ENCODE measurements at regions not wholly inside any gene's neighbourhood (a gene's known extent, or its start where the extent isn't known, plus 50 kb on each side); places are given as distances from the start of the nearest gene placed in this dataset.
"Not testable (repeated sequence)": the region's sequence is repeated elsewhere in the genome, so short reads cannot be mapped to it uniquely, and the experiment has no call there.

DNA sequence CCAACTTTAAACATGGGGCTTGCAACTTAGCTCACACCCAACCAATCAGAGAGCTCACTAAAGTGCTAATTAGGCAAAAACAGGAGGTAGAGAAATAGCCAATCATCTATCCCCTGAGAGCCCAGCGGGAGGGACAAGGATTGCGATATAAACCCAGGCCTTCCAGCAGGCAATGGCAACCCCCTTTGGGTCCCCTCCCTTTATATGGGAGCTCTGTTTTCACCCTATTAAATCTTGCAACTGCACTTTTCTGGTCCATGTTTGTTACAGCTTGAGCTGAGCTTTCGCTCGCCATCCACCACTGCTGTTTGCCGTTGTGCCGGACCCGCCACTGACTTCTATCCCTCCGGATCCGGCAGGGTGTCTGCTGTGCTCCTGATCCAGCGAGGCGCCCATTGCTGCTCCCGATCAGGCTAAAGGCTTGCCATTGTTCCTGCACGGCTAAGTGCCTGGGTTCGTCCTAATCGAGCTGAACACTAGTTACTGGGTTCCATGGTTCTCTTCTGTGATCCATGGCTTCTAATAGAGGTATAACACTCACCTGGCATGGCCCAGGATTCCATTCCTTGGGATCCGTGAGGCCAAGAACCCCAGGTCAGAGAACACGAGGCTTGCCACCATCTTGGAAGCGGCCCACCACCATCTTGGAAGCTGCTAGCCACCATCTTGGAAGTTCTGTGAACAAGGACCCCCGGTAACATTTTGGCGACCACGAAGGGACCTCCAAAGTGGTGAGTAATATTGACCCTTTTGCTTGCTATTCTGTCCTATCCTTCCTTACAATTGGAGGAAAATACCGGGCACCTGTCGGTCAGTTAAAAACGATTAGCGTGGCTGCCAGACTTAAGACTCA is 161.3 kb upstream of the GCFC2 start:
- not testable (repeated sequence) for DNase-seq

DNA sequence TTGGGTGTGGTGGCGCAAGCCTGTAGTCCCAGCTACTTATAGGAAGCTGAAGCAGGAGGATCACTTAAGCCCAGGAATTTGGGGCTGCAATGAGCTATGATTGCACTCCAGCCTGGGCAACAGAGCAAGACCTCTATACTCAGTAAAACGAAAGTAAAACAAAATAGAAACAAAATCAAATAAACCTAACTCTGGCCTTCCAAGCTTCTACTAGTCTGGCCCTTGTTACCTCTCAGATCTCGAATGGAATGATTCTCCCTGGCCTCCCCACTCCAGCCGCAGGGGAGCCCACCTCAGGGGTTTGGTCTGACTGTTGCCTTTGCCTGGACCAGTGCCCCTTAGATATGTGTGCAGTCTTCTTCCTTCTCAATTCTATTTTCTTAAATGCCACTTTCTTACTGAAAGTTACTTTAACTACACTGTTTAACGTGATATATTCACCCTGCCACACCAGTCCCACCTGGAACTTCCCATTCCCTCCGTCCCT is 160.0 kb upstream of the GCFC2 start:
- no peak for DNase-seq

DNA sequence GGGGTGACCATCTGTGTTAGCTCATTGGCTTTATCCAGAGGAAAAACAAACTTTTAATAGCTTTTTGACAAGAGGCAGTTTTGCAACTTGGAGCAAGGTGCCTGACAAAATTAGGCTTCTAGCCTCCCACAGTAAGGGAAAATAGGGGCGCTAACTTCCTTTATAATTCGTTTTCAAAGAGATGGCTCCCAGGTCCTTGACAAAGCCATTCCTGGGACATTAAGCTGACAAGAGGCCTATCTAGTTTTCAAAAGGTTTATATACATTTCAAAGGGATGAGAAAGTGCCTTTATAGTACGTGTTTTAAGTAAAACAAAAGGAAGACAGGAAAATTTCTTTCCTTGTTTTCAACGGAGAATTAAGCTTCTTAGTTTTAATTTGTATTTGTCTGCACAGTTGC is 159.4 kb upstream of the GCFC2 start:
- no peak for DNase-seq

DNA sequence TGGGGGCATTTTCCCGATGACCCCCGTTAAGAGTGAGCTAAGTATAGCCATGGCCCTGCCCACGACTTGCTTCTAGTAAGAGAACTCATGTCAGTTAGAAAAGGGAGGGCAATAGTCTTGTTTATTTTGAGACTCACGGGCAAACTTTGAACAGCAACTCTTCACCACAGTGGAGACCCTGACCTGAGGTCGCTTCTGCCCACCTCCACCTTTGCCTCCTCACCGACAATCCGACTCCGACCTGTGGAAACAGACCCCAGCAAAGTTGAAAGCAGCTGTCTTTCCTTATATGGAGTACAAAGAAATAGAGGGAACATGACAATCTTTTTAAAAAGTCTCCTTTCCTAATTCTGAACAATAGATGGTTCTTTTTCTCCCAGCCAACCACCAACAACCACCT is 155.0 kb upstream of the GCFC2 start:
- DNase-seq = no peak

DNA sequence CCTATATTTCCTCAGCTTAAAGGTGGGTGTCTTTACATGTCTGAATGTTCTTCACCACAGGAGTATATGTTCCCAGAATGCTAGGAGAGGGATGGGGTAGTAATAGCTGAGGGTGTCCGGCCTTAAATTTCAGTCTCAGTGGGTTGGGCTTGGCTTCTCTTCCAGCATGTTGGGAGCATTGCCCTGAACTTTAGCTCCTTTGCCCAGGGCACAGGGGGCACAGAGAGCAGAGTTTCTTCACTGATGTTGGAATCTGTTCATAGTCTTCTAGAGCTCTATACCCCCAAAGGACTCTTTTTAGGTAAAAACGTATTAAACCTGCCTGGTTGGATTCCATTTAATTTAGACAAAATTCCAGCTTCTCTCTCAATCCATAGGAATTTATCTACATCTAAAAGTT is 154.4 kb upstream of the GCFC2 start:
- no peak for DNase-seq

DNA sequence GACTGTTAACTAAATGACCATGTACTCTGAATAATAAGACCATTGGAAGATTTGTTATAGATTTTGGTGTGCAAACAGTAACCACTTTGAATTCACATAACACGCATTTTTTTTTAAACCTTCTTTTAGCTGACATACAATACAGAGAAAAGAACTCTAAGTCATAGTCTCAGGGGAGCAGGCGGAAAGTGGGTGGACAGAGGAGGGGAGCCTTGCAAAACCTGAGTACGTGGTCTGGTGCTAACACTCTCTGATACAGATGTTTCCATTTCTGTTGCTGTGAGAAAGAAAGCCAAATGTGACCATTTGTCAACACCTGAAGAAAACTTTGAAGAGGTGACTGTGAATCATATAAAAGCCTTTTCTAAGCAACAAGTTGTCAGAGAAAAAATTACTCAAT is 151.8 kb upstream of the GCFC2 start:
- DNase-seq = no peak

DNA sequence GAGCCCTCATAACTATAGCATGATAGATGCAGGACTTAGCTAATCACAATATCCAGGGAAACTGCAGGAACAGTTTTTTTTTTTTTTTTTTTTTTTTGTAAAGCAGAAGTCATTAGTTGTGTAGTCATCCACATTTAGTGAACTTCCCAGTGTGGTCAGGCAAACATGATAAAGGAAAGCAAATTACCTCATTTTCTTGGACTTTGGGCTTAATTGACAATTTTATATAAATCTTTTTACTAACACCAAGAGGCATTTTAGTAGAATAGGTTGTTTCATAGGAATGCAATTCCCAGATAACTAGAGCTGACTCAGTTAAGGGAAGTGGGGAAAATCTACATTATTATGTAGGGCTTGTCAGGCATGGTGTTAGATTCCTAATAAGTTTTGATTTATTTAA is 142.7 kb upstream of the GCFC2 start:
- DNase-seq = no peak

DNA sequence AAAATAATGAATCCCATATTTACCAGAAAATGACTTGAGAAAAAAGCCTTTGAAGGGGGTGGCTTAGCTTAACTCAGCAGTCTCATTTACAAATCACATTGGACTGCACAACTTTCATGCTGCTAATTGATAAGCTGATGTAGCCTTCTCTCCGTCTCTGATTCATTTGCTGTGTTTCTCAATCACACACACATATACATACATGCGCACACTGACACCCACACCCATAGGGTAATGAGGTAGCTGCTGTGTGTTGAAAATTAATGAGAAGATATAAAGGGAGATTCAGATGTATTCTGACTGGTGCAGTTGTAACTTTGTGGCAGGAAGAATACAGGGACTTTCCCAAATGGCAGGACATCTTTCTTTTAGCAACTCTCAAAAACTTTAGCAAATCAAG is 141.9 kb upstream of the GCFC2 start:
- no peak for DNase-seq

DNA sequence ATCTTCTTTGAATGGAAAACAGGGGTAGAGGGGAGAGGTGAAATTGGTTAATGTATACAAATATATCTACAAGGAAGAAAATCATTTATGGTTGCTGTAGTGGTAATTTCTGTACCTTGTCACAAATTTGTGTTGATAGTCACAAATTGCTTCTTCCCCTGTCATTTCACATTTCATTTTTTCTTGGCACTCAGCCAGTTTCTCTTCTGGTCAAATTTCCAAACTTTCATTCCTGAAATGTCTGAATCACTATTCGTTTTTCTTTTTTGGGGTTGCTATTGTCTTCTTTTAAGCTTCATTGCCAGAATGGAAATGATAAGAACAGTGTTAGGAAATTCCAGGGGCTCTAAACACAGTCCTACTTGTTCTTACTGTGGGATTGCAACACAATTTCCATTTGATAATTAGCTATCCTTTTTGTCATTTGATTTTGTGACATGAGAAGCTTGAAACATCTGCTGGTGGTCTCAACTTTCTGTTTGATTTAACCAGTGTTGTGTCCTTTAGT is 136.0 kb upstream of the GCFC2 start:
- DNase-seq = no peak

DNA sequence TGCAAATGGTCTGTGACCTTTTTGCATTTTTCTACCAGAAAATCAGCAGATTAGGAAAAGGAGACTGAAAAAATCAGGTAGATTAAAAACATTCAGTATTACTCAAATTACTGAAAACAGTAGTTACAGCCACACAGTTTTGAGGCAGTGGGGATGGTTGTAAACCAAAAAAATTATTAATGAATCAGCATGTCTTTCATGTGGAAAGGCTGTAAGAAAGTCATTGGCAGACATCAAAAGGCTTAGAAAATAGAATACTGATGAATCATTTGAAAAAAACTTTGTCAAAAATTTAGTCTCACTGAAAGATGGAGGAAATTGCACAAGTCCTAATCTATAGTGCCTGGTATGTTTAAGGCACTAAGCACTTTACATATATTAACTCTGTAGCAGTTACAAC is 133.9 kb upstream of the GCFC2 start:
- DNase-seq = no peak

DNA sequence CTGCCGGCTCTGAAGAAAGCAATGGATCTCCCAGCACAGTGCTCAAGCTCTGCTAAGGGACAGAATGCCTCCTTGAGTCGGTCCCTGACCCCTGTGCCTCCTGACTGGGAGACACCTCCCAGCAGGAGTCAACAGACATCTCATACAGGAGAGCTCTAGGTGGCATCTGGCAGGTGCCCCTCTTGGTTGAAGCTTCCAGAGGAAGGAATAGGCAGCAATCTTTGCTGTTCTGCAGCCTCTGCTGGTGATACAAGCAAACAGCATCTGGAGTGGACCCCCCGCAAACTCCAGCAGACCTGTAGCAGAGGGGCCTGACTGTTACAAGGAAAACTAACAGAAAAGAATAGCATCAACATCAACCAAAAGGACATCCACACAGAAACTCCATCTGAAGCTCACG is 123.9 kb upstream of the GCFC2 start:
- not testable (repeated sequence) for DNase-seq

DNA sequence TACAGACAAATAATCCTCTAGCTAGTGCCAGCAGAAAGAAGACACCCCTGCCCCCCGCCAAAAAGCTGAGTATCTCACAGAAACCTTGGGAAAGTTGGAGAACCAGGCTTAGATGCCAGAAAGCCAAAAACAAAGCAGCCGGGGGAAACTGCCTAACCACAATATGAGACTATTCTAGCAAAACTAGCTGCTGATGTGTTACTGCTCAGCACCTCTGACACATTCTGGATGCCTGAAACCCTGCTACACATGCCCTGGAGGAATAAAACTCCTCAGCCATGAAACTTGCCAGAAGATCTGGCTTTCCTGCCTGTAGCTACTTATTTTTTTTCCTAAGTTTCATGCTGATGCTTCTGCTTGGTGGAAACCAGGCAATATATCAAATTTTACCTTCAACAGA is 122.7 kb upstream of the GCFC2 start:
- no peak for DNase-seq

DNA sequence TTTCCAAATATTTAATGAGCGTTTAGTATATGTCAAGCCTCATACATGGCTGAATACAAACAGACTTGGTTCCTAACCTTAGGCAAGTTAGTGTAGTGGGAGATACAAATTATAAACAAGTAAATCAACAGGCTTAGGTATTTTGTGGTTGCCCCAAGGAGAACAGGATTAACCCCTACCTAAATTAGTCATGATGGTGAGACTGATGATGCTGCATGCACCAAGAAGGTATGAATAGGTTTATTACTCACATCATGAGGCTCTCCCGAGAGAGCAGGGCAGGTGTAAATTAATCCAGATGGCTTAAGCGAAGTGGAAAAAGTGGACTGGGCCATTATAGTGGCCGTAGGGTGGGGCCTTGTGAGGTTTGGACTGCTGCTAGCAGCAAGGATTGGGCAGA is 118.1 kb upstream of the GCFC2 start:
- DNase-seq = no peak

DNA sequence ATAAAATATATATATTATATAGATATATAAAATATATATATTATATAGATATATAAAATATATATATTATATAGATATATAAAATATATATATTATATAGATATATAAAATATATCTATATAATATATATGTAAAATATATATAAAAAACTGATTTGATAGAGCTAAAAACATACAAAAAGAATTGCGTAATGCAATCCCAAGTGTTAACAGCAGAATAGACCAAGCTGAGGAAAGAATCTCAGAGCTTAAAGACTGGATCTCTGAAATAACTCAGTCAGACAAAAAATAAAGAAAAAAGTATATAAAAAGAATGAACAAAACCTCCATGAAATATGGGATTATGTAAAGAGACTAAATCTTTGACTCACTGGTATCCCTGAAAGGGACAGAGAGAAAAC is 112.8 kb upstream of the GCFC2 start:
- DNase-seq = not testable (repeated sequence)

DNA sequence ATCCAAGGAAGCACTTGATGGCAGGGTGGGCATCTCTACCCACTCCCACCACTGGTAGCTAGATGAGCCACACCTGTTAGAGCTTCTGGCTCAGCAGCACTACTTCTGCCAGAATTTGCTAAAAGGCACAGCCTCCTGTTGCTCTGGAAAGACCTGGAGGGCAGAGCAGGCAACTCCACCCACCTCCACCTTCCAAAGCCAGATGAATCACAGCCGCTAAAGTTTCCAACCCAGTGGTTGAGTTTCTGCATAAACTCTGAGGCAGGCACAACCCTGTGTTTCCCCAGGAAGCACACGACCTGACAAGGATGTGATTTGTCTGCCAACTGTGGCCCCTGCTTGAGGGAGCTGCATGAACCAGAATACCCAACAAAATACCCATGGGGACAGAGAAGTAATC is 111.6 kb upstream of the GCFC2 start:
- no peak for DNase-seq

DNA sequence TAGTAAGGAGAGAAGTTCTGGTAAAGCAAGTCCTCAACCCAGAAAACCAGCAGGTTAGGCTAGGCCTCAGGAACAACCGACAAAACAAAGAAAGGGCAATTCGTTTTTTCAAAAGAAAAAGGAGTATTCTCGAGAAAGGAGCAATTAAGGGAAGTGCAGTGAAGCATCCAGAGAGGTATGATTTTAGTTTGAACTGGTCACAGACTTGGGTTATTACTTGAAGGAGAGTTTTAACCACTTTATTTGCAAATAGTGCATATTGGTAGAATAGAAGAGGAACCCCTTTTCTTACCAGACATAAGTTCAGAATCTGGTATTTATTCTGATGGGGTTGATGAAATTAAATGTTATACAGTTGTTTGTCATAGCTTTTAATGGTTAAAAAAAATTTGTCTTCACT is 110.0 kb upstream of the GCFC2 start:
- no peak for DNase-seq

DNA sequence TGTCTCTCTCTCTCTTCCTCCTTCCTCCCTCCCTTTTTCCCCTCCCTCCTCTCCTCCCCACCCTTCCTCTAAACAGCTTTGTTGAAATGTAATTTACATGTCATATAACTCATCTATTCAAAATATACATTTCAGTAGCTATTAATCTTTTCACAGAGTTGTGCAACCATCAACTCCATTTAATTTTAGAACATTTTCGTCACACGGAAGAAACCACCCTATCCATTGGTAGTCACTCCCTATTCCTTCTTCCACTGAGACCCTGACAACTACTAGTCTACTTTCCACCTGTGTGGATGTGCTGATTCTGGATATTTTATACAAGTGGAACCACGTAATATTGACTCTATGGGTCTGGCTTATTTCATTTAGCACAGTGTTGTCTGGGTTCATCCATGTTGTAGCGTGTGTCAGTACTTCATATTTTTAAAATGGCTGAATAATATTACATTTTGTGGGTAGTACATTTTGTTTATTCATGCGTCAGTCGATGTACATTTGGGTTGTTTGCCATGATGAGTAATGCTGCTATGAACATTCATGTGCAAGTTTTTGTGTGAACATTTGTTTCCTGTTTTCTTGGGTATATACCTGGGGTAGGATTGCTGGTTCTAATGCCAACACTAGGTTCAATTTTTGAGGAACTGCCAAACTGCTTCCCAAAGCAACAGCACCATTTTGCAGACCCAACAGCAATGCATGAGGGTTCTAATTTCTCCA is 100.1 kb upstream of the GCFC2 start:
- DNase-seq = no peak

DNA sequence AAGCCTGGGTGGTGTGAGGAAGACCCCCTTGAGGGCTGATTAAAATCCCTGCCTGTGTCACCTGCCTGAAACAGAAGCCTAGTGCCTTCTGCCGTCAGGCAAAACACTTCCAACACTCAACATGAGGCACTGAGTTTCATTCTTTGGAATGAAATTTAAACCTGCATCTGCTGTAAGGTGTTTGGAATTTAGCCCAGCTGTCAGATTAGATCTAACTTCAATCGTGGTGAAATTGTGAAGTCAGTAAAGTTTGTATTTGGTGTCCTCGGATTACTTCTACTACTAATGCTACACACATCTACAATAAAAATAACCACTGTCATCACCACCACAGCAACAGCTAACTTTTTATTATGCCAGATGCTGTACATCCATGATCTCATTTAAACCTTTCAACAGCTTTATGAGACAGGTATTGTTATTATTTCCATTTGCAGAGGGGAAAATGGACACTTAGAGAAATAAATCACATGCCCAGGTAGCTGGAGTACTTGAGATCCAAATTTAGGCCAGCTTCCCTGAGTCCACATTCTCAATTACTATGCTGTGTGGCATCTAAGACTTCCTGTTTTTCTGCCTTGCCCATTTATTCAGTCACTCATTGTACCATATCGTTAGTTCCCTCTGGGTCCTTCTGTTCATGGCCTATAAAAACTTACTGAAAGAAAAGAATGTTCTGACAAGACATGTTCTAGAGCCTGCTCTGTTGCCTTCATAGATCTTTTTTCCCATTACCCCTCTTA is 98.2 kb upstream of the GCFC2 start:
- DNase-seq = no peak

DNA sequence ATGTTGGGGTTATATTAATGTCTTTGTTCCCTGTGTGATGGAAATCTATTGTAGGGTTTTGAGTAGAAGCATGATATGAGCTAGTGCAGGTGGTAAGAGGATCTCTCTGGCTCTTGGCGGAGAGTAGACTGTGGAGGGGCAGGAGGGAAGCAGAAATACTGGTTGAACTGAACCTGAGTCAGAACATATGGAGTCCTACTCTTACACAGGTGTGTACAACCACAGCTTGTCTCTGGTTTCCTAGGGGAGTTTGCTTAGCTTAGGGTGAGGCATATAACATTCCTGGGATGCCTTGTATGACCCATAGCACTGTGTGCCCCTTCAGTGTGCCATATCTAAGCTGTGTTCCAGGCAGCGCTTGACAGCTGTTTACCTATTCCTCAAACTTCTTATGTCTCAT is 97.3 kb upstream of the GCFC2 start:
- no peak for DNase-seq

DNA sequence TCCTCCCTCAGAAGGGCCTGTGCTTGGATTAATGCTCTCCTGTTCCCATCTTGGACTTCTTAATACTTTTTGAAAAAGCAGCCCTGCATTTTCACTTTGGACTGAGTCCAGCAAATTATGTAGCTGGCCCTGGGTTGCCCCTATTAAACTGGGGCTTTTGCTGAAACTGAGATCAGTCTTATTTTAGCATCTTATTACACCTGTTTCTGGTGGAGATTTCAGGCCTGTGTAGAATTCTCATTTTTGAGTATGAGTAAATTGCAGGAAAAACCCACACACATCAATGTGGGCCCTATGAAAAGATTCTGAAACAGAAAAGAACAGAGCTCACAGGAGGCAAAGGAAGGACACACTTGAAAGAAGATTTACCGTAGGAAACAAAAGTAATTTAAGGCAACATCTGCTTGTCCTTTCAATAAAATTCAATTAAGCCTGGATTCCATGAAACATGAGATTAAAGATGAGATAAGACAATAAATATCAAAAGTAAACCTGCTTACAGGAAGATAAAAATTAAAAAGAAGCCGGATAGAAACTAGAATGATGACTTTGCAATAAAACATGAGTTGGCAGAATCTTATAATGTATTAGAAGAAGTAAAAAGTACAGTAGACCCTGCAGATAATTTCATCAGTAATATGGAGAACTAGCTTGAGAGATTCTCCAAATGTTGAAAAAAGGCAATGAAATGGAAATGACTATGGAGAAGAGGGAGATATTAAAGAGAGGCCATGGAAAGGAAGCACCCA is 90.7 kb upstream of the GCFC2 start:
- DNase-seq = no peak

DNA sequence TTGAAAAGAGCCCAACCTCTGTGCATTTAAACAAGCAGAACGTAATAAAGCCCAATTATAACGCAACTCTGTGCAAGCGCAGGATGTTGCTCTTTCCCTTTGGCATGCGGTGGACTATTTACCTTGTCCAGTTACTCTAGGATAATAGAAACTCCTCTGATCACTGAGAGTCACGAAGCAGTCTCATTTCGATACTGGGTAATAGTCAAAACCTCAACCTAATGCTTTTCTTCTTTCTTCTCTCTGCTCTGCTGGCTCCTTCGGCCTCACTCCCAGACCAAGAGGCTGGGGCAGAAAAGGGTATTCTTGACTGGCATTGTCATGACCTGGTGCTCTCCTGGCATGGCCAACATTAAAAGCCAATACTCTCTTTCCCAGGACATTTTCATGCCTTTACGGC is 89.7 kb upstream of the GCFC2 start:
- no peak for DNase-seq

DNA sequence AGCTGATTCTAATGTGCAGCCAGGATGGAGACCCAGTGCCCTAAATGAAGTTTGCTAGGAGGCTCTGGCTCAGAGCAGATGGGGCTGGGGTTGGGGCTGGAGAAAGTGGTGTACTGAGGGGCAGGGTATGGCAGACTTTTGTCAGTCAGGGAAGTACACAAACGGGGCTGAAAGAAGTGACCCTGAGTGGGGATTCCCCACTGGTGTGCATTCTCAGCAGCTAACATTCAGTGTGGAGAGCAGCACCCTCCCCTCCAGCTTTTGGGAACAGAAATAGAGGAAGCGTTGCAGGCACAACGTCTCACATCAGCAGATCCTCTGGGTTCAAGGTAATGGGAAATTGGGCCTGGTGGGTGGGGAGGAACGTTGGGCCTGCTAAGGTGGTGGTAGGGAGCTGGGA is 89.1 kb upstream of the GCFC2 start:
- no peak for DNase-seq

DNA sequence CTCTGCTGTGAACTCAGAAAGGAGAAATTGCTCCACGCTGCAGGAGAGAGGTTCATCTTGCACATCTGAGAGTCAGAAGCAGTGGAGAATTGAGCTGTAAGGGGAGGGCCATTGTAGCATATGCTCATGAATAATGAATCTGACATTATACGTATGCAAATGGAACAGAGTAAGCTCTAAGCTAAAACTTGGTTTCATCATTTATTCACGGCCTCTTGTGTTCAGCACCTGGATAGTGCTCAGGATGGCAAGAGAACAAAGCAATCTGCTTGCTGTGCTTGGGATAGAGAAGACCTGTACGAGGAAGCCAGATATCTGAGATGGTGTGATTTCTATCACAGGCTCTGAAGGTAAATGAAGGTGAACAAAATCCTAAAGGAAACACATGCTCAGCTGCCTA is 87.9 kb upstream of the GCFC2 start:
- DNase-seq = no peak
